OCI-LY3 (cell line): ENCODE measurements at regions not wholly inside any gene's neighbourhood (a gene's known extent, or its start where the extent isn't known, plus 50 kb on each side); places are given as distances from the start of the nearest gene placed in this dataset.

Experiments
- EZH2phosphoT487 ChIP-seq: fragments of 200-600 bp; shearing (Covaris generic); IDR thresholded peaks from 2 replicates; pipeline ENCODE4 v1.6.1; 2018; ENCODE audit warnings: antibody characterized with exemption, mixed run types, low read depth
- TF ChIP-seq, protein P1 (sequence below): fragments of 200-600, 300-600 bp; sonication (generic); IDR thresholded peaks from 2 replicates; pipeline ENCODE4 v1.5.1; 2014; ENCODE audit warnings: antibody characterized with exemption, low read length, low read depth

DNA sequence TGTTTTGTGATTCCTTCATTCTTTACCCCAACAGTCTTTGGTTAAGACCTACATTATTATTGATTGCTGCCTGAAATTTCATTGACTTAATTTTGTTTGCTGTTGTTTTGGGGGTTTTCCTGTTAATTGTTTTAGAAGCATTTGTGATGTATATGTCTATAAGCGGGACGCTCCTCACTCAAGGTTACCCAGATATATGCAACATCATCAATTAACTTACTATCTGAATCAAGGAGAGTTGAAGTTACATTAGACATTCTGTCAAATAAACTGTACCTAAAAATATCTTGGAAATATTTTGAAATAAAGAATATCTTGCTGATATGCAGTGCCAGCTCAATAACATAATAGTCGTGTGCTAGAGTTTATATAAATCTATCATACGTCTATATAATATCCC, 125.9 kb upstream of the CDH18 start:
- TF ChIP-seq, protein P1, sequence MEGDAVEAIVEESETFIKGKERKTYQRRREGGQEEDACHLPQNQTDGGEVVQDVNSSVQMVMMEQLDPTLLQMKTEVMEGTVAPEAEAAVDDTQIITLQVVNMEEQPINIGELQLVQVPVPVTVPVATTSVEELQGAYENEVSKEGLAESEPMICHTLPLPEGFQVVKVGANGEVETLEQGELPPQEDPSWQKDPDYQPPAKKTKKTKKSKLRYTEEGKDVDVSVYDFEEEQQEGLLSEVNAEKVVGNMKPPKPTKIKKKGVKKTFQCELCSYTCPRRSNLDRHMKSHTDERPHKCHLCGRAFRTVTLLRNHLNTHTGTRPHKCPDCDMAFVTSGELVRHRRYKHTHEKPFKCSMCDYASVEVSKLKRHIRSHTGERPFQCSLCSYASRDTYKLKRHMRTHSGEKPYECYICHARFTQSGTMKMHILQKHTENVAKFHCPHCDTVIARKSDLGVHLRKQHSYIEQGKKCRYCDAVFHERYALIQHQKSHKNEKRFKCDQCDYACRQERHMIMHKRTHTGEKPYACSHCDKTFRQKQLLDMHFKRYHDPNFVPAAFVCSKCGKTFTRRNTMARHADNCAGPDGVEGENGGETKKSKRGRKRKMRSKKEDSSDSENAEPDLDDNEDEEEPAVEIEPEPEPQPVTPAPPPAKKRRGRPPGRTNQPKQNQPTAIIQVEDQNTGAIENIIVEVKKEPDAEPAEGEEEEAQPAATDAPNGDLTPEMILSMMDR: no peak
- TF ChIP-seq EZH2phosphoT487: no peak
